Ecto neural progenitor cell (in vitro differentiated cells): ENCODE measurements at regions not wholly inside any gene's neighbourhood (a gene's known extent, or its start where the extent isn't known, plus 50 kb on each side); places are given as distances from the start of the nearest gene placed in this dataset.

Experiments used
- DNase-seq: peaks from one replicate; pipeline ENCODE4 v3.0.0-alpha.2; 2018; ENCODE audit warnings: low spot score

- no peak for DNase-seq
These were observed 172.0 kb downstream of the ZFP36L2 start for GRCh38 chr2:43054367-43054766.

GRCh38 chr2:43052944-43053306, 173.5 kb downstream of the ZFP36L2 start:
- DNase-seq = no peak

- DNase-seq = no peak
These were observed 174.0 kb downstream of the ZFP36L2 start for GRCh38 chr2:43052204-43052943.

GRCh38 chr2:43051338-43051737, 175.1 kb downstream of the ZFP36L2 start:
- DNase-seq = no peak

- DNase-seq = no peak
These were observed 175.5 kb downstream of the ZFP36L2 start for GRCh38 chr2:43050866-43051265.

- no peak for DNase-seq
These were observed 176.3 kb downstream of the ZFP36L2 start for GRCh38 chr2:43049836-43050801.

GRCh38 chr2:43047187-43047780, 179.1 kb downstream of the ZFP36L2 start:
- no peak for DNase-seq

- DNase-seq = no peak
These were observed 180.5 kb downstream of the ZFP36L2 start for GRCh38 chr2:43045866-43046265.

GRCh38 chr2:43044093-43044681, 182.2 kb downstream of the ZFP36L2 start:
- DNase-seq = no peak

- DNase-seq = no peak
These were observed 182.9 kb downstream of the ZFP36L2 start for GRCh38 chr2:43043553-43043870.

GRCh38 chr2:43041661-43042360, 184.6 kb downstream of the ZFP36L2 start:
- DNase-seq = no peak

- no peak for DNase-seq
These were observed 185.2 kb downstream of the ZFP36L2 start for GRCh38 chr2:43041173-43041591.

GRCh38 chr2:43040084-43040854, 186.1 kb downstream of the ZFP36L2 start:
- DNase-seq = no peak

GRCh38 chr2:43039376-43040080, 186.9 kb downstream of the ZFP36L2 start:
- peak; percentile 46 for DNase-seq

- no peak for DNase-seq
These were observed 187.7 kb downstream of the ZFP36L2 start for GRCh38 chr2:43038696-43039094.

GRCh38 chr2:43038034-43038695, 188.2 kb downstream of the ZFP36L2 start:
- no peak for DNase-seq

GRCh38 chr2:43035922-43036321, 190.5 kb downstream of the ZFP36L2 start:
- no peak for DNase-seq

GRCh38 chr2:43034921-43035320, 191.5 kb downstream of the ZFP36L2 start:
- no peak for DNase-seq

- DNase-seq = no peak
These were observed 192.2 kb downstream of the ZFP36L2 start for GRCh38 chr2:43034242-43034619.
